NCI-H2107 treated with DMSO at 0.1 percent for 48 hours (cell line): ENCODE measurements at regions not wholly inside any gene's neighbourhood (a gene's known extent, or its start where the extent isn't known, plus 50 kb on each side); places are given as distances from the start of the nearest gene placed in this dataset.
A peak's percentile ranks its signal among the peaks of the same experiment; 100 is the strongest.
"Not testable (repeated sequence)": the region's sequence is repeated elsewhere in the genome, so short reads cannot be mapped to it uniquely, and the experiment has no call there.

ENCODE experiments used
- DNase-seq: peaks from one replicate; lab custom pipeline; 2025; ENCODE audit not compliant: unreplicated experiment; lab: John Stamatoyannopoulos, UW

GRCh38 chr6:105553171-105553570, 150.3 kb upstream of the PREP start:
- no peak for DNase-seq

DNA sequence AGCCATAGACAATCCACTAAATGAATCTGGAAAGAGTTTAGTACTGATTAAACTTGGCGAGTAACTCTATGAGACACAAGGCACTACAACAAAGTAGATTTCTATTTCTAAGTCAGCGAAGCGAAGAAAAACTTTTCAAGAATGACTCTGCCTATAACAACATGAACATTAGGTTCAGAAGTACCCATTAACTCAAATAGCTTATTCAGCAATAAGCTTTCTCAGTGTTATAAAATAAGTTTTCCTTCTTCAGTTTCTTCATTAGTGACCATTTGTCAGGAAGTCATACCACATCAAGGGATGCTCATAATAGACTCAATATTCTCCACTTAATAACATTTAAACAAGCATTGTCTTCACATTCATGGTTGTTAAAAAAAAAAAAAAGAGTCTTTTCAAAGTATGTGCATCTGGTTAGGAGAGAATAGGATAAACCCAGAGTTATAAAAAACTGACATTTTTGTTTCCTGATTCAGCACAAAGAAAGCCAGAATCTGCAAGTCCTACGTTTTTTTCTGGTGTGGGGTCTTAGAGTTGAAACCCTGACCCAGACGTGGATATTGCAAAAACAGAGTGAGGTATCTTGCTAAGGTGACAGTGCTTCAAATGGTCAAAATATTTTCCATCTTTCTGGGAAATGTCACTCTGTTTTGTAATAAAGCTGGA, 148.2 kb upstream of the PREP start:
- no peak for DNase-seq

- DNase-seq: no peak
Measured at GRCh38 chr6:105546754-105547153, 143.9 kb upstream of the PREP start.

GRCh38 chr6:105545947-105546731, 143.3 kb upstream of the PREP start:
- peak; percentile 43 for DNase-seq

DNA sequence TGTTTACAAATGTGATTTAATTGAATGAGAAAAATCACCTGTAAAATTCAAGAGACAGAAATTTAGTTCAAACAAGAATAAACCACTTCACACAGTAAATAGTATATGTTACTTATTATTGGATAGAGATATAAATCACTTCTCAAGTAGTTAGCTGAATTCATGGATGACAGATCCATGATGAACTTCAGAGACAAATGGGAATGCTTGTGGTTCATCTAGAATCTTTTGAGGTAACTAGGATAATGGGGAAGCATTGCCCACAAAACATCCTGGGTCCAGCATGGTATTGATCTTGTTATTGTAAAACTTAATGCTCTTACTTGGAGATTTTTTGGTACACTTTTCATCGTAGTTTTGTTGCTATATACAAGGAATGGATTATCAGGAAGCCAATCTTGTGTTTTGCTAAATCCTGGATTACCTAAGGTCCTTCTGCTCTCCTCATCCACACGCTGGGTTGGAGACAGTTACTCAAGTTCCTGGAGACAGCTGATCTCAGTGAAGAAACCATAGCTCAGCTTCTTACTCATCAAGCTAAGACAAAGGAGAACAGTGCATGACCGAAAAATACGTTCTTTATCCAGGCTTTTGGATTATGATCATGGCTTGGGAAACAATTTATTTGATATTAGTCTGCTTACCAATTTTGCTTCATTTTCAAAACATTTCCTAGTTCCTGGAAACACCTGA, 142.5 kb upstream of the PREP start:
- DNase-seq: no peak

DNA sequence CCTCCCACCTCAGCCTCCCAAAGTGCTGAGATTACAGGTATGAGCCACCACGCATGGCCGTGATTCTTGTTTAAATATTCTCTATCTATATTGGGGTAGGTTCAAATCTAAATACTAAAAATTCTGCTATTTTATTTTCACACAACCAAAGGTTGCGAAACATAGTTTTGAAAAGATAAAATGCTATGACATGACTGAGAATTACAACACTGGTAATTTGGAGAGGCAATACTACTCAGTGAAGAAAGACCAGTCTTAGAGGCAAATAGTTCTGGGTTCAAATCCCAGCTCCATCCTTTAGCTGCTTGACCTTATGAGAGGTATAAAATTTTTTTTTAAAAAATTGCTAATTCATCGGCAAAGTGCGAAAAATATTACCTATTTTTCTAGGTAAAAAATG, 137.0 kb upstream of the PREP start:
- DNase-seq: no peak

- no peak for DNase-seq
Measured at GRCh38 chr6:105537981-105538578, 135.2 kb upstream of the PREP start.

DNA sequence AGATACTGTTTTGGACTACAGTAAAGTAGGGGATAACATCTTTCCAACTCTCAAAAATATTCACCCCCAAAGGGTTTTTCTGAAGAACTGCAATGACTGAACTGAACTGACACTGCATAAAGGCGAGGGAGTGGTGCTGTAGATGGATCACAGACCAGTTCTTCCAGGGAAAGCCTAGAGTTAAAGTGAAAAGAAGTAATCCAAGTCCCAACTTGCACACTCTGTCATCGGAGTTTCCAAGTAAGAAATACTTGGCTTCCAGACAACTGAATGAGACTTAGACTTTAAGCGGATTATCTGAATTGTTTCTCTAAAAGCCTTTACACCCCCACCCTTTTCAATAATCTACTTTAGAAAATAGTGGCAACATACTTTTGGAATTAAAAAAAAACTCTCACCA, 134.1 kb upstream of the PREP start:
- DNase-seq: no peak

DNA sequence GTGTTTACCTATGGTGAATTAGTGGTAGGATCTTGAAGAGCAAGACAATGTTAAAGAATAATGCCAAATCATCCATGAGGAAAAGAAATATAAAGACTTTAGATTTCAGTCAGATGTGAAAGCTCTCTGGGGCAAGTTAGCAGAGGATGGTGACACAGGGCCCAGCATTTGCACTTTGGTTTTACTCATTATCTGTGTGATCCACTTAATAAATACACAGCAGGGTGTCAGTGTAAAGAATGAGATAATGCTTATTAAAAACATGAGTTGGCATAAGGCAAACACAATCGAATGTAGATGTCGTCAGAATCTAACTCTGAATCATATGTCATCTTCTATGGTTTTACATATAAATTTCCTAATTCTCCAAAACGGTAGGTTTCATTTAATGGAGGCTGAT, 130.4 kb upstream of the PREP start:
- no peak for DNase-seq

- DNase-seq: no peak
Measured at GRCh38 chr6:105526225-105526872, 123.5 kb upstream of the PREP start.

- DNase-seq: no peak
Measured at GRCh38 chr6:105522626-105523322, 119.9 kb upstream of the PREP start.

DNA sequence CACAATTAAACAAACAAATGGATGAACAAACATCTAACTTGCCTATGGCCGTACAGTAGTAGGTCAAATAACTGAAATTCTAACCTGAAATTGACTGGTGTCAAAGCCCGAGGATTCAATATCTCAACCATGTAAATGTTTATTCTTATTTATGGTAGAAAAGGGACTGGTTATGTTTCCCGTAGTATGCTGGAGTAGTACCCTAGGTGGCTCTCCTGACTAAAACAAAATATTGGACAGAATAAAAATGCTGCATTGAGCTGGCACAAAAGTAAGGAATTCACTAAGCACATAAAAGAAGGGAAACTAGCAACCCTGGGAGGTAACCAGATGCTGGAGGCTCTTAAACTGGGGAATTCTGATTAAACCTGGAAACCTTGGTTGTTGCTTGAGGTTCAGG, 117.1 kb upstream of the PREP start:
- no peak for DNase-seq

DNA sequence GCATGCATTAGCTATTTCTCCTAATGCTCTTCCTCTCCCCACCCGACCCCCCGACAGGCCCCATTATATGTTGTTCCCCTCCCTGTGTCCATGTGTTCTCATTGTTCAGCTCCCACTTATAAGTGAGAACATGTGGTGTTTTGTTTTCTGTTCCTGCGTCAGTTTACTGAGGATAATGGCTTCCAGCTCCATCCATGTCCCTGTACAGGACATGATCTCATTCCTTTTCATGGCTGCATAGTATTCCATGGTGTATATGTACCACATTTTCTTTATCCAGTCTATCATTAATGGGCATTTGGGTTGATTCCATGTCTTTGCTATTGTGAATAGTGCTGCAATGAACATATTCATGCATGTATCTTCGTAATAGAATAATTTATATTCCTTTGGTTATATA, 116.1 kb upstream of the PREP start:
- DNase-seq: not testable (repeated sequence)

GRCh38 chr6:105515054-105515453, 112.2 kb upstream of the PREP start:
- DNase-seq: peak; percentile 78

GRCh38 chr6:105514306-105514705, 111.4 kb upstream of the PREP start:
- no peak for DNase-seq

DNA sequence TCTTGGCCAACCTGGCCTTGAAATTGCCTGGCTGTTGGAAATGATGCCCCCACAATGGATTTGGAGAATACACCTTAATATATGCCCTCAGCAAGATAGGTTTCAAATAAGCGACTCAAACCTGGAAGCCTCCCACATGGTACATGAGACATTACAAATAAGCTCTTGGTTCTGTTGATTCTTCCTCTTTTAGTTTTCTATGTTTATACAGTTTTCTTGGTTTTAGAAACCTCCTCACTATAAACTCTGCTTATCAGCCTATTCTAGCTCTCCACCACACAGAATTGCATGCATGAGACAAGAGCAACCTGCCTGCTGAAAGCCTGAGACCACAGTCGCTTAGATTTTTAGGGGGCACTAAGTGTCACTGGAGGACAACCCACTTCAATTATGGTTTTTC, 108.8 kb upstream of the PREP start:
- DNase-seq: no peak

- no peak for DNase-seq
Measured at GRCh38 chr6:105510746-105511145, 107.9 kb upstream of the PREP start.

DNA sequence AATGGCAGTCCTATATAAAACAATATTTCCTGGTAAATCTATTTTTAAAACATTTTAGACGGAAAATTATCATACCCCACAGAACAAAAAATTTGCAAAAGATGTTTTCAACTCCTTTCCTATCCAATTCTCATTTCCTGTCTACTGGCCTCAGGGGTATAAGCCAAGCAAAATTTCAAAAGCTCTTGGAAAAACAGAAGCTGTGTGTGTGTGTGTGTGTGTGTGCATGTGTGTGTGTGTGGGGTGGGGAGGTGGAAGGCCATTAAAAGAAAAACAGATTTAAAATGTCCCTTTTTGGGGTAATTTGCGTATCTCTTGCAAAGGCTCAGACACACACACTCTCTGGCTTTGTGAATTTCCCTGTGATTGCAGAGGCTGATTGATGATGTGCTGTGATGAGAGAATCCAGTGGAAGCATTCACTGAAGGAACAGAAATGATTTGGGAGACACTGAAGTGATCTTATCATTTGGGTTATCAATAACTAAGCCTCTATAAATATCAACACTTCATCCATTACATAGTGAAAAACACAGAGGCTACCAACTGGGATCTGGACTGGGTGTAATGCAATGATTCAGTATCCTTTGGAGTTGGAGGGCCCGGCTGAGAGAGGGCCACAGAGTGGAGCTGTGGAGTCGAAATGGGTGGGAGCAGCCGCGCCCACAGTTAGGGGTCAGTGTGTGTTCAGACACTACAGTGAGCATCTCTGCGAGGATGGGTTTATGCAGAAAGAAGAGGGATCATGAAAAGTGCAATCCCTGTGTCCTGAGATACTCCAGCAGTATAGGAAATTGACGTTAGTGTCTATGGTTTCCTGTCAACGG, 106.8 kb upstream of the PREP start:
- DNase-seq: no peak

- DNase-seq: no peak
Measured at GRCh38 chr6:105507811-105508210, 104.9 kb upstream of the PREP start.

DNA sequence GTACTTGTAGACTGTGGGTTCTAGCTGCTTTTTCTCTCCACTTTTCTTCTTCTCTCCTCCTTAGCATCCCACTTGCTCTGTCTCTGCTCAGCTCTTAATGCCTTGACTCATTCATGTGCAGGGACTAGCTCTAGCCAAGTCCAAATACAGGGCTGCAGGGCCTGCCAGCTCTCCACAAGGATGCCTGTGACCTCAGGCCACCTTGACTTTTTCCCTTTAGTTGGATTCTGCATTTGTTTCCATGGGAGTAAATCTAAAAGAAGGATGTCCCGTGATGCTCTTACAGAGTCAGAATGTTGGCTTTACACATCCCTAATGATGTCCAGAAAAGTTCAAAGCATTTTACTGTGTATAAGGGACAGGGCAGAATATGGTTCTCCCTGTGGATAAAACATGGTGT, 101.8 kb upstream of the PREP start:
- DNase-seq: no peak
